Fibroblast of lung (primary cell): ENCODE measurements at regions not wholly inside any gene's neighbourhood (a gene's known extent, or its start where the extent isn't known, plus 50 kb on each side); places are given as distances from the start of the nearest gene placed in this dataset.

Source experiments
- CTCF ChIP-seq, 2 donors: IDR thresholded peaks in 1 of 2; conservative IDR thresholded peaks in 1 of 2; 1 replicate in 1 of 2; 2 replicates in 1 of 2; pipeline ENCODE4 v1.5.1; 2011 to 2012; ENCODE audit warnings: low read length in 2 of 2, control low read depth in 1 of 2, inconsistent platforms in 1 of 2, low read depth in 1 of 2, mild to moderate bottlenecking in 1 of 2
- EZH2 ChIP-seq: IDR thresholded peaks from 2 replicates; pipeline ENCODE4 v1.5.1; 2012; ENCODE audit warnings: low read length, control low read depth, mild to moderate bottlenecking; ENCODE audit errors: missing control alignments

- TF ChIP-seq CTCF (conservative IDR thresholded peaks at IDR 0.05 in 1 of 2, IDR thresholded peaks at IDR 0.05 in 1 of 2; ENCODE audit: low read depth in 1 of 2, low read length in 2 of 2): no peak
- no peak for TF ChIP-seq EZH2
Observed at GRCh38 chr7:153886506-153887441, 165.4 kb upstream of the DPP6 start.
